Esophagus (tissue), 2 donors: ENCODE measurements at regions not wholly inside any gene's neighbourhood (a gene's known extent, or its start where the extent isn't known, plus 50 kb on each side); places are given as distances from the start of the nearest gene placed in this dataset.

Source experiments
- H3K27ac ChIP-seq, 2 donors: one replicate each; pipeline ENCODE4 v1.5.1; 2013; ENCODE audit warnings: low read depth in 2 of 2, mild to moderate bottlenecking in 2 of 2, inconsistent platforms in 1 of 2, low read length in 1 of 2, moderate library complexity in 1 of 2
- H3K27me3 ChIP-seq, 2 donors: one replicate each; pipeline ENCODE4 v1.6.1; 2013; ENCODE audit warnings: low read length in 2 of 2, control low read depth in 1 of 2, mild to moderate bottlenecking in 1 of 2; ENCODE audit not compliant: insufficient read depth in 2 of 2, control insufficient read depth in 1 of 2
- H3K36me3 ChIP-seq, 2 donors: one replicate each; pipeline ENCODE4 v1.6.1; 2013; ENCODE audit warnings: low read length in 1 of 2; ENCODE audit not compliant: control insufficient read depth in 2 of 2, insufficient read depth in 2 of 2
- H3K4me1 ChIP-seq, 2 donors: one replicate each; pipeline ENCODE4 v1.6.1; 2013; ENCODE audit warnings: low read length in 1 of 2; ENCODE audit not compliant: control insufficient read depth in 2 of 2, insufficient read depth in 2 of 2
- H3K4me3 ChIP-seq, 2 donors: one replicate each; pipeline ENCODE4 v1.5.1; 2013; ENCODE audit warnings: low read length in 2 of 2, mild to moderate bottlenecking in 2 of 2, low read depth in 1 of 2, moderate library complexity in 1 of 2
- H3K9me3 ChIP-seq, 2 donors: one replicate each; pipeline ENCODE4 v1.6.1; 2013; ENCODE audit warnings: mild to moderate bottlenecking in 2 of 2, low read depth in 1 of 2, low read length in 1 of 2, moderate library complexity in 1 of 2; ENCODE audit not compliant: control insufficient read depth in 2 of 2, insufficient read depth in 1 of 2
- WGBS, 2 donors: extraction: QIAGEN DNeasy Blood & Tissue Kit; methylation state at CpG; one replicate each; pipeline ENCODE4 v1.1.7; 2013; 5-methylcytosine and 5-hydroxymethylcytosine counted together
- donor health status: healthy with polysubstance abuse.
- donor health status: Bipolar disorder and iron deficiency.

DNA sequence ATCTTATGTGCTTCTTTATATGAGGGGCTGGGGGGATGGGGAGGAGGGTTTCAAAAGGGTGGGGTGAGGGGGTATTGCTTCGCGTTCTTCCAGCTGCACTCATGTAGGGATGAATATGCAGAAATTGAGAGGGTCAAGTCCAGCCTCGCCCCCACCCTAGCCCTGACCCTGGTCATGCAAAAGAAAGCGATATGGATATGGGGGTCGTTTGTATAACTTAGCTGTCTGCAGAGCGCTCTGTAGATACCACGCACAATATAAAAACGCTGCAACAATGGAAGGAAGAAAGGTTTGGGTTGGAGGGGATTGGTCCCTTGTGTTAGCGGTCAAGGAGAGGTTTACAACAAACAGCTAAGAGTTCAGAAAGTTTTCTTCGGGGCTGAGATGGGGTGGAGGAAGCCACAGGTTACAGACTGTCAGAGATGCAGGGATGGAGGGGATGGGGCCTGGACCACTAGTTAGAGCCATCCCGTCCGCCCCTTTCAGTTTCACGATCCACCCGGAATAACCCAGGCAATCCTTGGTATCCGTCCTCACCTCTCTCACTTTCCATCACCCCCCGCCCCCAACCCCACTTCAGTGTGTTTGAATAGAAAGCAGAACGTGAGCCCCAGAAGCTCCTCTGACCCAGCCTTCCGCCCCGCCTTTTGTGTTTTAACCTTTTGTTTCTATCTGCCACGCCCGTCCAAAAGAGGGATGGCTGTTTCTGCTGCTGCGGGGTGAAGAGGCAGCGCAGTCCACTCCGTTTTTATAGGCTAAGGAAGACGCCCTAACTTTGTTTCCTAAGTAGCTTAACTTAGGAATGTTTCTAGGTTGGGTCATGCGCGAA is 73.5 kb downstream of the SOX4 start:
- Histone ChIP-seq H3K27ac (peak overlapping the region; percentile 4 to 34), H3K4me3 (peak overlapping the region; percentile 35 to 47), H3K36me3 (no peaks in the 10 kb centered on the region), H3K27me3 (peaks cover 0 to 3% of the 10 kb centered on the region in 2 donors), H3K9me3 (no peaks in the 10 kb centered on the region), H3K4me1 (peaks cover 0 to 6% of the 10 kb centered on the region in 2 donors)
- WGBS, 2 donors = 11 to 12% methylated on average over 27 of the region's 27 CpGs

DNA sequence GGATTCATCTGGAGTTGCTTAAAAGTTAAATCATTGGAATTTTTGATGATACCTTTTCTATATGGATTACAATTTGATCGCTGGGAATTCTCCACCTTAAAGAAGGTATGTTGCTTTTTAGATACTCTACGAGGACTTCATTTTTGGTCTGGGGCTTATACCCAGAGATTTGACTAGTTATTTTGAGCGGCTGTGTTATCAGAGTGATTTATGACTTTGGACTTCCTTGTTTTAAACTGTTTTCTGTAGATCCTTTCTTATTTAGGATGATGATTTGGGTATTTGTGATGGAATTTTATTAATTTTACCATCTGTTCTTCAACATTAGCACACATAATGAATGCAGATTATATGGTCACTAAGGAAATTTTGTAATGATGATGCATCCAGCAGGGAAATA is 75.2 kb downstream of the SOX4 start:
- WGBS, 2 donors = 66 to 73% methylated on average over 3 of the region's 3 CpGs
- Histone ChIP-seq H3K27ac (no peak overlapping the region), H3K27me3 (no peaks in the 10 kb centered on the region), H3K9me3 (no peaks in the 10 kb centered on the region), H3K36me3 (no peaks in the 10 kb centered on the region), H3K4me1 (peaks cover 0 to 6% of the 10 kb centered on the region in 2 donors), H3K4me3 (no peak overlapping the region)

DNA sequence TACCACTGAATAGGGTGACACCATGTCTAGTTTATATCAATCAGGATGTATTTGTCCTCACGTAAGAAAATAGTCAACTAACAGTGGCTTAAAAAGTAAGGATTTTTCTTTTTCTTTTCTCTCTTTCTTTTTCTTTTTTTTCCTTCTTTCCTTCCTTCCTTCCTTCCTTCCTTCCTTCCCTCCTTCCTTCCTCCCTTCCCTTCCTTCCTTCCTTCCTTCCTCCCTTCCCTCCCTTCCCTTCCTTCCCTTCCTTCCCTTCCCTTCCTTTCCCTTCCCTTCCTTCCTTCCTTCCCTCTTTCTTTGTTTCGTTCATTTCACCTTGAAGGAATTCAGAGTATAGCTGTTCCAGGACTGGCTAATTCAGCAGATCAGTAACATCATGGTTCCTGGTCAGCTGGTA is 83.2 kb downstream of the SOX4 start:
- no peaks in the 10 kb centered on the region for H3K36me3 ChIP-seq
- no peak overlapping the region for H3K27ac ChIP-seq
- no peak overlapping the region for H3K4me3 ChIP-seq
- H3K9me3 ChIP-seq = no peaks in the 10 kb centered on the region
- WGBS, 2 donors = 48 to 93% methylated on average over 2 of the region's 2 CpGs
- no peaks in the 10 kb centered on the region for H3K4me1 ChIP-seq
- H3K27me3 ChIP-seq = no peaks in the 10 kb centered on the region

DNA sequence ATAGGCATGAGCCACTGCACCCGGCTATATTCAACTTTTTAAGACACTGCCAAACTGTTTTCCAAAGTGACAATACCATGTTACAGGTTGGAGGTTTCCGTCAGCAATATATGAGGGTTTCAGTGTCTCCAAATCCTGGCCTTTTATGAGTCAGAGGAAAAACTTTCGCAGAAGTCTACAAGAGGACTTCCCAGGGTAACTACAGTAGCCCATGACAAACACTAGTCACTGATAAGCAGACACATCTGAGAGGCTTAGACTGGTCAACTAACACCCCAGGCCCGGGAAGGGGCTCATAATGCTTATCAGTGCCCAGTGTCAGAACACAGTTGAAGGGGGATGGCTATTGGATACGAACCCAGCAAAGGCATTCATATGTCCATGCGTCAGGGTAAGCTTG is 85.4 kb downstream of the SOX4 start:
- Histone ChIP-seq H3K4me3 (no peak overlapping the region), H3K27ac (no peak overlapping the region), H3K4me1 (no peaks in the 10 kb centered on the region), H3K27me3 (no peaks in the 10 kb centered on the region), H3K36me3 (no peaks in the 10 kb centered on the region), H3K9me3 (no peaks in the 10 kb centered on the region)
- WGBS, 2 donors = 79 to 86% methylated on average over 6 of the region's 6 CpGs

DNA sequence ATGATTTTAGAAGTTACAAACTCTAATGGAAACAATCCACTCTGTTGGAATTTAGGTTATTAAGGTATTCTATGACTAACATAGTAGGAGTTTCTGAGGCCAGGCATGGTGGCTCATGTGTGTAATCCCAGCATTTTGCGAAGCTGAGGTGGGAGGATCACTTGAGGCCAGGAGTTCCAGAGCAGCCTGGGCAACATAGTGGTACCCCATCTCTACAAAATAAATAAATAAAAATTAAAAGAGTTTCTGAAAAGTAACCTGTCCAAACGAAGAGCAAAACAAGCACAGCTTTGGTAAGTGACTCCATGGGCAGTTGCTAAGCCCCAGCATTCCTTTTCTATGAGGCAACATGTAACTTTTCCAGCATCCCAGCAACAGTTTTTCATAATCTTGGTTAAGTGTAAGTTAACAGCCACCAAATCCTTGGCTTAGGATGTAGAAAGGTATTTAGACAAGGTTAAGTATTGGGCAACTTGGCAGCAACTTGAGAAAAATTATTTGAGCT is 86.3 kb downstream of the SOX4 start:
- WGBS, 2 donors = 59 to 64% methylated on average over 2 of the region's 2 CpGs
- H3K36me3 ChIP-seq = no peaks in the 10 kb centered on the region
- H3K27me3 ChIP-seq = no peaks in the 10 kb centered on the region
- no peaks in the 10 kb centered on the region for H3K4me1 ChIP-seq
- H3K27ac ChIP-seq = no peak overlapping the region
- no peaks in the 10 kb centered on the region for H3K9me3 ChIP-seq
- no peak overlapping the region for H3K4me3 ChIP-seq

DNA sequence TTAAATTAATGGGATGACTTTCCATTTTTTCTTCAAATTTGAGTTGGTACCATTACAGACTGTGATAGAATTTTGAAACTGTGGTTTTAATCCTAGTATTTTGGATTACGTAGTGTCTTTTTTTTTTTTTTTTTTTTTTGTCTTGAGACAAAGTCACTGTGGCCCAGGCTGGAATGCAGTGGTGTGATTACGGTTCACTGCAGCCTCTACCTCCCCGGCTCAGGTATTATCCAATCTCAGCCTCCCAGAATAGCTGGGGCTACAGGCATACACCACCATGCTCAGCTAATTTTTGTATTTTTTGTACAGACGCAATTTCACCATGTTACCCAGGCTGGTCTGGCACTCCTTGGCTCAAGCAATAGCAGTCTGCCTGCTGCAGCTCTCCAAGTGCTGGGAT is 87.1 kb downstream of the SOX4 start:
- H3K27me3 ChIP-seq = no peaks in the 10 kb centered on the region
- 91% methylated on average over 4 of the region's 4 CpGs for WGBS, 2 donors
- H3K4me3 ChIP-seq = no peak overlapping the region
- H3K36me3 ChIP-seq = no peaks in the 10 kb centered on the region
- H3K4me1 ChIP-seq = no peaks in the 10 kb centered on the region
- no peaks in the 10 kb centered on the region for H3K9me3 ChIP-seq
- no peak overlapping the region for H3K27ac ChIP-seq

DNA sequence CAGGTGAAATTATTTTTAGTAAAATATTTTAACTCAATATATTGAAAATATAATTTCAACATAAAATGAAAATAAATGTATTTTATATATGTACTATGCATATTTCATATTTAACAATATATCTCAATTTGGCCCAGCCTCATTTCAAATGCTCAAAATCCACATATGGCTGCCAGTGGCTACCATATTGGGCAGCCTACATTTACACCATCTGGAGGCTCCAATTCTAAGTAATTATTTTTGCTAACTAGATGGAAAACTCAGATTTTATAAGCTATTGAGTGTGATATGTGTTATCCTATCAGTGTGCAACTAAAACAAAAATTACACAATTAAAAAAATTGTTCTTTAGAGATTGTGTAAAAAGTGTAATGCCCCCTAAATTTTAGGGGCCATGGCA is 96.9 kb downstream of the SOX4 start:
- Histone ChIP-seq H3K4me1 (no peaks in the 10 kb centered on the region), H3K27ac (no peak overlapping the region), H3K27me3 (no peaks in the 10 kb centered on the region), H3K4me3 (no peak overlapping the region), H3K9me3 (no peaks in the 10 kb centered on the region), H3K36me3 (no peaks in the 10 kb centered on the region)

DNA sequence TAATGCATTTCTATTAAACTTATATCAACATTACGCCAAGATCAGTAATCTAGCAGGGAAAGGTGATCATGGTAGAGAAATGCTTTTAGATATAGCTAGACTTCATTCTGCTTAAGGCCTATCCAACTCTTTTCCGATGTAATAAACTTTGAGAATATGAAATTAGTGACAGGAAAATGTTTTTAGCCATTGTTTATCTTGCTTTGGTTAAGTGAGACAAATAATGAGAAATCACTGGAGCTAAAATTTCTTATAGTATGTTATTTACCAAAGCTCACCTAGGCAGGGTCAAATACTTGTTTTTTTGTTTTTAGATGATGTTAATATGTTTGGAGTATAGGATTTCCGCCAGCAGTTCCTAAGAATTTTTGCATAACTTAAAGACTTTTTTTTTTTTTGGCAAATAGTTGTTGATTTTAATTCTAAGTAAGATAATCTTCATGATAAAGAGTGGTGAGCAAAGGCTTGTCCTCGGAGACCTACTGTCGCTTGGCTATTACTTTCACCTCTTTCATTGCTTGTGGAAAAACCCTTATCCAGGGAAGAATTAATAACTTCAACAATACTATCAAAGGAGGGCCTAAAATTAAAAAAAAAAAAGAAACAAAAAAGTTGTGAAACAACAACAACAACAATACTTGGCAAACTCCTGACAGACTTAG is 98.3 kb downstream of the SOX4 start:
- Histone ChIP-seq H3K36me3 (no peaks in the 10 kb centered on the region), H3K4me3 (no peak overlapping the region), H3K27me3 (no peaks in the 10 kb centered on the region), H3K4me1 (no peaks in the 10 kb centered on the region), H3K9me3 (no peaks in the 10 kb centered on the region), H3K27ac (no peak overlapping the region)
- 83% methylated on average over 5 of the region's 5 CpGs for WGBS, 2 donors

DNA sequence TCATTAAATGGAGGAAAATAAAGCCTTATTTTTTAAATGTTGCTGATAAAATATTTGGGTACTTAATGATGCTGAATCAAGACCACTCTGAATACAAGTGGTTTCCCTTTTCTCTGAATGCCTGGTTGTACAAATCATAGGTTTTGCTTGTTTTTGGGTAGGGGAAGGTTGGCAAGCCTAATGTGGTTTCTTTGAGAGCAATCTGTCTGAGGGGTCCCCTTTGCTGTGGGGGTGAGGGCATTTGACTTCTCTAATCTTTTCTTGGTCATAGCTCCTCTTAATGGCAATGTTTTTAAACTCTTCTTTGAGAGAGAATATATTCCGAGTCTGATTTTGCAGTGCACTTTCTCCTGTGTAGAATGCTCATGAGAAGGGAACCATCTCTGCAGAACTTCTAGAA is 99.2 kb downstream of the SOX4 start:
- Histone ChIP-seq H3K27ac (no peak overlapping the region), H3K4me3 (no peak overlapping the region), H3K9me3 (no peaks in the 10 kb centered on the region), H3K36me3 (no peaks in the 10 kb centered on the region), H3K27me3 (no peaks in the 10 kb centered on the region), H3K4me1 (no peaks in the 10 kb centered on the region)
- 77 to 78% methylated on average over 1 of the region's 1 CpG for WGBS, 2 donors

DNA sequence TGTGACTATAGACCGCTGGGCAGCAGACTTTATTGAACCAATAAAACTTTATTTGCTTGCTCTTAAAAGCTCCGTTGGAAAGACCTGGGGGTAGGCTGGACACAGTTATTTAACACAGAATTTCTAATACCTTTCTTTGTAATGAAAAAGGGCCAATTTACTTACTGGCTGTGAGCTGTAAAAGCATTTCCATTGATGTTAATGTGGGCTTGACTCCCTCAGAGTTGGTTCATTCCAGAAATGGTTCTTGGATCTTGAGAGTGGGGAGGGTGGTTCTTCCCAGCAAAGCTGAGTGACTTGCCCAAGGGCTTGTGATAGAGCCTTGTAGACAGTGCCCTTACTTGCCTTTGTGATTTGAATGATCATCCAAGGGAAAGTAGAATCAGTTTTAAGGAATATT is 100.6 kb downstream of the SOX4 start:
- Histone ChIP-seq H3K27me3 (no peaks in the 10 kb centered on the region), H3K9me3 (no peaks in the 10 kb centered on the region), H3K36me3 (no peaks in the 10 kb centered on the region), H3K4me3 (no peak overlapping the region), H3K4me1 (no peaks in the 10 kb centered on the region), H3K27ac (no peak overlapping the region)
- 81 to 90% methylated on average over 2 of the region's 2 CpGs for WGBS, 2 donors
